Amygdala (tissue), 56 donors: ENCODE measurements at regions not wholly inside any gene's neighbourhood (a gene's known extent, or its start where the extent isn't known, plus 50 kb on each side); places are given as distances from the start of the nearest gene placed in this dataset.
"Not testable (repeated sequence)": the region's sequence is repeated elsewhere in the genome, so short reads cannot be mapped to it uniquely, and the experiment has no call there.

Experiments used
- DNase-seq, 56 donors: peaks; one replicate each; lab custom pipeline; 2025; lab: John Stamatoyannopoulos, UW

- DNase-seq = no peak
Observed at GRCh38 chr15:63434576-63435186, 53.0 kb upstream of the CA12 start.

- DNase-seq = no peak
Observed at GRCh38 chr15:63435204-63435820, 53.7 kb upstream of the CA12 start.

GRCh38 chr15:63436341-63436740 is 54.7 kb upstream of the CA12 start:
- no peak for DNase-seq

GRCh38 chr15:63436872-63437375 is 55.3 kb upstream of the CA12 start:
- peak in 50 of 56 donors; percentile 7 to 87 (median 61) for DNase-seq

- DNase-seq = no peak
Observed at GRCh38 chr15:63439536-63440264, 58.1 kb upstream of the CA12 start.

- no peak for DNase-seq
Observed at GRCh38 chr15:63440265-63440648, 58.6 kb upstream of the CA12 start.

- no peak for DNase-seq
Observed at GRCh38 chr15:63440756-63441155, 59.1 kb upstream of the CA12 start.

- no peak for DNase-seq
Observed at GRCh38 chr15:63441266-63441665, 59.6 kb upstream of the CA12 start.

- no peak for DNase-seq
Observed at GRCh38 chr15:63442080-63442479, 60.4 kb upstream of the CA12 start.

GRCh38 chr15:63444611-63445010 is 59.8 kb upstream of the USP3 start:
- DNase-seq = no peak

- DNase-seq = no peak
Observed at GRCh38 chr15:63446255-63446654, 58.1 kb upstream of the USP3 start.

- no peak for DNase-seq
Observed at GRCh38 chr15:63447017-63447676, 57.2 kb upstream of the USP3 start.

GRCh38 chr15:63448266-63448665 is 56.1 kb upstream of the USP3 start:
- DNase-seq = no peak

- not testable (repeated sequence) for DNase-seq
Observed at GRCh38 chr15:63448872-63449555, 55.4 kb upstream of the USP3 start.

- no peak for DNase-seq
Observed at GRCh38 chr15:63449731-63450130, 54.7 kb upstream of the USP3 start.

- DNase-seq = no peak
Observed at GRCh38 chr15:63450884-63451225, 53.5 kb upstream of the USP3 start.

- DNase-seq = no peak
Observed at GRCh38 chr15:63451671-63452315, 52.6 kb upstream of the USP3 start.

- no peak for DNase-seq
Observed at GRCh38 chr15:63452552-63453136, 51.7 kb upstream of the USP3 start.

- no peak for DNase-seq
Observed at GRCh38 chr15:63453186-63453905, 51.0 kb upstream of the USP3 start.
